K562 (cell line): ENCODE measurements at regions not wholly inside any gene's neighbourhood (a gene's known extent, or its start where the extent isn't known, plus 50 kb on each side); places are given as distances from the start of the nearest gene placed in this dataset.

Experiments used
- ATAC-seq: fragments of 200-7000 bp; cut with Tn5 transposase; 3 replicates; pipeline ENCODE4 v1.9.1; 2020; ENCODE audit warnings: moderate library complexity
- BruUV-seq: library from RNA; stranded (reverse); fragments of 400-500 nt; replicated peaks from 2 replicates; lab custom pipeline; 2021; lab: Mats Ljungman, UMichigan
- CTCF ChIA-PET: fragments of 300-600 bp; formaldehyde crosslinking; extraction: SDS; loops from one replicate; lab custom pipeline; 2021; ENCODE audit warnings: low intra/inter-chr PET ratio; lab: Yijun Ruan, JAX
- POLR2A ChIA-PET: fragments of 300-600, 350-650 bp; sonication (Branson Sonifier 250); formaldehyde crosslinking; extraction: SDS; loops from one replicate; lab custom pipeline; 2021; ENCODE audit warnings: antibody characterized with exemption, inconsistent platforms; lab: Yijun Ruan, JAX
- DNase-seq, 4 experiments: peaks; one replicate each; pipeline versions ENCODE4 v3.0.0 to v3.0.0-alpha.2; 2011 to 2018; ENCODE audit warnings: low spot score in 3 of 4, mixed read lengths in 3 of 4; ENCODE audit errors: extremely low read depth in 1 of 4
- FAIRE-seq: peaks from 2 replicates; lab custom pipeline; 2011; peaks lifted over from hg19 to GRCh38; lab: Jason Lieb, UNC
- H2AFZ ChIP-seq: 2 replicates; pipeline ENCODE4 v1.6.0; 2011; ENCODE audit warnings: low read depth, low read length, control low read depth, inconsistent platforms
- H3K27ac ChIP-seq: fragments of 200-600 bp; 3 replicates; pipeline ENCODE4 v1.8.0; 2011; ENCODE audit warnings: low read depth, mild to moderate bottlenecking, control low read depth, inconsistent platforms, low read length, moderate library complexity, mixed read lengths; ENCODE audit errors: extremely low read depth
- H3K27me3 ChIP-seq, 2 experiments: fragments of 300-600 bp in 1 of 2; 2 replicates in 1 of 2; 3 replicates in 1 of 2; pipeline versions ENCODE4 v1.6.0 to v1.8.0; 2011; ENCODE audit warnings: inconsistent platforms in 2 of 2, low read length in 2 of 2, mild to moderate bottlenecking in 1 of 2, mixed read lengths in 1 of 2, moderate library complexity in 1 of 2; ENCODE audit not compliant: control insufficient read depth in 2 of 2, insufficient read depth in 2 of 2
- H3K36me3 ChIP-seq: fragments of 300-600 bp; 3 replicates; pipeline ENCODE4 v1.8.0; 2011; ENCODE audit warnings: mild to moderate bottlenecking, low read length, inconsistent platforms; ENCODE audit not compliant: control insufficient read depth, insufficient read depth
- H3K4me1 ChIP-seq, 2 experiments: fragments of 200-600 bp in 1 of 2; replicated peaks in 1 of 2; 2 replicates in 1 of 2; 3 replicates in 1 of 2; pipeline versions ENCODE4 v1.5.1 to v1.8.0; 2011; ENCODE audit warnings: inconsistent platforms in 2 of 2, low read length in 2 of 2, mild to moderate bottlenecking in 1 of 2, mixed read lengths in 1 of 2, moderate library complexity in 1 of 2; ENCODE audit not compliant: control insufficient read depth in 2 of 2, insufficient read depth in 2 of 2
- H3K4me2 ChIP-seq: 2 replicates; pipeline ENCODE4 v1.6.1; 2011; ENCODE audit warnings: low read length, control low read depth, inconsistent platforms, mixed read lengths; ENCODE audit not compliant: insufficient read depth
- H3K4me3 ChIP-seq: fragments of 200-600 bp; sonication (generic), shearing (Covaris generic); 2 replicates; pipeline ENCODE4 v1.5.1; 2016; ENCODE audit warnings: control low read depth, inconsistent platforms
- H3K79me2 ChIP-seq: fragments of 200-600 bp; 3 replicates; pipeline ENCODE4 v1.8.0; 2011; ENCODE audit warnings: low read length, inconsistent platforms; ENCODE audit not compliant: control insufficient read depth, insufficient read depth
- H3K9ac ChIP-seq, 2 experiments: 2 replicates each; pipeline versions ENCODE4 v1.6.0 to v1.6.1; 2011; ENCODE audit warnings: low read depth in 2 of 2, low read length in 2 of 2, control low read depth in 1 of 2, inconsistent platforms in 1 of 2, mild to moderate bottlenecking in 1 of 2, mixed read lengths in 1 of 2; ENCODE audit not compliant: insufficient read depth in 1 of 2
- H3K9me1 ChIP-seq: one replicate; pipeline ENCODE4 v1.6.0; 2011; ENCODE audit warnings: inconsistent platforms, mild to moderate bottlenecking, low read length, moderate library complexity; ENCODE audit not compliant: control insufficient read depth, insufficient read depth
- H3K9me3 ChIP-seq: replicated peaks from 2 replicates; pipeline ENCODE4 v1.5.1; 2011; ENCODE audit warnings: low read depth, low read length, inconsistent platforms; ENCODE audit not compliant: control insufficient read depth, insufficient read depth
- H4K20me1 ChIP-seq: replicated peaks from 2 replicates; pipeline ENCODE4 v1.6.1; 2011; ENCODE audit warnings: low read length, inconsistent platforms, mixed read lengths; ENCODE audit not compliant: control insufficient read depth, insufficient read depth
- ARNT ChIP-seq, 2 experiments: fragments of 450-650 bp; IDR thresholded peaks; 2 replicates each; pipeline ENCODE4 v1.6.1; 2016; ENCODE audit warnings: mild to moderate bottlenecking in 1 of 2
- BACH1 ChIP-seq: fragments of 200-800 bp; sonication (Bioruptor generic); IDR thresholded peaks from 2 replicates; pipeline ENCODE4 v1.6.1; 2016; ENCODE audit warnings: missing genetic modification characterization, missing compliant biosample characterization
- HCFC1 ChIP-seq: IDR thresholded peaks from 2 replicates; pipeline ENCODE4 v1.6.1; 2012; ENCODE audit warnings: low read depth, low read length, improper control_type of control experiment
- NFATC3 ChIP-seq: fragments of 450-650 bp; IDR thresholded peaks from 2 replicates; pipeline ENCODE4 v1.6.1; 2017; ENCODE audit warnings: mild to moderate bottlenecking
- NFIC ChIP-seq: fragments of 450-650 bp; IDR thresholded peaks from 2 replicates; pipeline ENCODE4 v1.6.1; 2017; ENCODE audit warnings: mild to moderate bottlenecking, inconsistent platforms
- RBBP5 ChIP-seq: fragments of 200-600 bp; sonication (generic); IDR thresholded peaks from 2 replicates; pipeline ENCODE4 v1.6.1; 2012; ENCODE audit warnings: borderline replicate concordance, mild to moderate bottlenecking, low read length, control low read depth, inconsistent platforms; ENCODE audit not compliant: insufficient read depth, poor library complexity, severe bottlenecking
- ZNF165 ChIP-seq: fragments of 250-450 bp; sonication (Bioruptor Pico); IDR thresholded peaks from 2 replicates; pipeline ENCODE4 v1.4.0; 2020; ENCODE audit warnings: borderline replicate concordance
- ZNF217 ChIP-seq: sonication (generic); formaldehyde crosslinking; IDR thresholded peaks from 2 replicates; pipeline ENCODE4 v1.8.0; 2022; ENCODE audit warnings: mild to moderate bottlenecking, missing genetic modification reagents
- WGBS: fragments of 100-300 bp; shearing (Covaris generic); methylation state at CpG from one replicate; pipeline ENCODE4 v1.1.6; 2016; ENCODE audit warnings: low coverage, mixed read lengths; ENCODE audit not compliant: insufficient coverage; ENCODE audit errors: missing lambda C conversion rate; 5-methylcytosine and 5-hydroxymethylcytosine counted together
- in situ Hi-C: fragments of 300-500 bp; cut with MboI; formaldehyde crosslinking; loops from 4 replicates; pipeline ENCODE4 v1.15.0; 2018; ENCODE audit warnings: inconsistent platforms, mixed read lengths
- intact Hi-C: fragments of 100-400 bp; cut with micrococcal nuclease; formaldehyde crosslinking; loops from 2 replicates; pipeline ENCODE4 v1.14.2; 2022
- TF ChIP-seq, protein P1 (sequence below), 3 experiments: fragments of 200-800 bp in 1 of 3; sonication (Bioruptor generic) in 1 of 3; sonication (generic) in 1 of 3; formaldehyde crosslinking in 1 of 3; IDR thresholded peaks; 2 replicates each; pipeline versions ENCODE4 v1.6.1 to v1.8.0; 2016 to 2022; ENCODE audit warnings: mild to moderate bottlenecking in 2 of 3, missing compliant biosample characterization in 2 of 3, missing genetic modification characterization in 2 of 3, missing genetic modification reagents in 1 of 3
- TF ChIP-seq, protein P2 (sequence below): sonication (generic); formaldehyde crosslinking; IDR thresholded peaks from 2 replicates; pipeline ENCODE4 v1.4.0; 2020; ENCODE audit warnings: mild to moderate bottlenecking, missing genetic modification reagents
- TF ChIP-seq, protein P3 (sequence below): fragments of 250-450 bp; sonication (Bioruptor Pico); IDR thresholded peaks from 2 replicates; pipeline ENCODE4 v1.8.0; 2021; ENCODE audit warnings: moderate library complexity, mild to moderate bottlenecking, inconsistent platforms
- TF ChIP-seq, protein P4 (sequence below), 2 experiments: IDR thresholded peaks; 2 replicates each; pipeline ENCODE4 v1.6.1; 2011; ENCODE audit warnings: borderline replicate concordance in 1 of 2, control low read depth in 1 of 2, low read depth in 1 of 2, low read length in 1 of 2, mild to moderate bottlenecking in 1 of 2, mixed read lengths in 1 of 2, moderate library complexity in 1 of 2; ENCODE audit not compliant: insufficient read depth in 1 of 2, insufficient read length in 1 of 2, poor library complexity in 1 of 2, severe bottlenecking in 1 of 2; ENCODE audit errors: extremely low read depth in 1 of 2

DNA sequence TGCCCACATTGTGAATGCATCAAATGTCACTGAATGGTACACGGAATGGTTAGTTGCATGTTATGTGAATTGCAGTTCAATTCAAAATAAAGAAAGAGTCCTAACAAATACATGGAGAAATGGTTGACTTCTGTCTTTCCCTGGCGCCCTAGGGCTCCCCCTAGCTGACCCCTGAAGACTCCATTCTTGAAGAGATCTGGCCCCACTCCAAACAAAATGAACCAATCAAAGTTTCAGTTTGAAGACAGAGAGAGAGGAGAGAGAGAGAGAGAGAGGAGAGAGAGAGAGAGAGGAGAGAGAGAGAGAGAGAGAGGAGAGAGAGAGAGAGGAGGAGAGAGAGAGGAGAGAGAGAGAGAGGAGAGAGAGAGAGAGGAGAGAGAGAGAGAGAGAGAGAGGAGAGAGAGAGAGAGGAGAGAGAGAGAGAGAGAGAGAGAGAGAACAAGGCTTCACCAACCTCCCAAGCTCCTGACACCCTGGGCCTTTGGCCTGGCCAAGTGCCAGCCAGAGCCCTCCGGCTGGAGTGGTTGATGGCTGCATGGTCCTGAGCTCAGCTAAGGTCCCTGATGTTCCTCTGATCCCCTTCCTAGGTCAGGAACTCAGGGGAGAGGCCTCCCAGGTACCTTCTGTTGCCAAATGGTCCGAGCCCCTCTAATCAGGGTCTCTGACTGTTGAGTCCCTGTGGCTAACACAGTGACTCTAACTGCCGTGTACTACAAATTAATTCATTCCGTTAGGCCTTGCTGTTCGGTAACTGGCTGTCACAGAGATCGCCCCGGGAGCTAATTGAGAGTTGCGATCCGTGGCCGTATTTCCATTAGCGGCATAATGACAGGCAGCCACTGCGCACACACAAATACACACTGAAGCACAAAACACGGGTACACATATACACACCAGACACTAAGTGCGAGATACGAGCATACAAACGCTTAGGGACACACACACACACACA is 188.8 kb downstream of the ESRRB start (continued):
- TF ChIP-seq, protein P1, sequence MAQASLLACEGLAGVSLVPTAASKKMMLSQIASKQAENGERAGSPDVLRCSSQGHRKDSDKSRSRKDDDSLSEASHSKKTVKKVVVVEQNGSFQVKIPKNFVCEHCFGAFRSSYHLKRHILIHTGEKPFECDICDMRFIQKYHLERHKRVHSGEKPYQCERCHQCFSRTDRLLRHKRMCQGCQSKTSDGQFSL (CRISPR knock-in tag; IDR thresholded peaks at IDR 0.05), result no peak
- TF ChIP-seq, protein P1 (tag; IDR thresholded peaks at IDR 0.05), result no peak
- TF ChIP-seq NFIC, result peak; percentile 74
- no peak for TF ChIP-seq ZNF217

DNA sequence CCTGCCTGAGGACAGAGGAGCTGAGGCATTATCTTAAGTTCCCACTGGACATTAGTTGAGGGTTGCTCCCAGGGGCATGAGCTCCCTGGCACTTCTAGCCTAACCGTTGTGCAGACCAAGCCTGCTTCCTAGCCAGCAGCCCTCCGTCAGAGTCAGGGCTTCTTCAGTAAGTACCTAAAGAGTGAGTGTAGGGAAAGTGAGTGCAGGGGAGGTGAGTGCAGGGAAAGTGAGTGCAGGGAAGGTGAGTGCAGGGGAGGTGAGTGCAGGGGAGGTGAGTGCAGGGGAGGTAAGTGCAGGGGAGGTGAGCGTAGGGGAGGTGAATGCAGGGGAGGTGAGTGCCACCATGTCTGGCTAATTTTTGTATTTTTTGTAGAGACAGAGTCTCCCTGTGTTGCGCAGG is 190.5 kb downstream of the ESRRB start:
- H3K4me1 ChIP-seq, result no peaks in the 10 kb centered on the region
- no peaks in the 10 kb centered on the region for H3K9me1 ChIP-seq
- intact Hi-C loops, result no loop called here
- H3K9me3 ChIP-seq, result no peaks in the 10 kb centered on the region
- ChIA-PET POLR2A (no interaction called here), CTCF (no interaction called here)
- in situ Hi-C loops, result no loop called here
- no peaks in the 10 kb centered on the region for H3K79me2 ChIP-seq
- H3K4me3 ChIP-seq, result no peak overlapping the region
- 0 out of 5 replicates have a peak, but pooled peaks cover 0 to 4% of the 10 kb centered on the region in 2 experiments for H3K27me3 ChIP-seq
- H4K20me1 ChIP-seq, result no peaks in the 10 kb centered on the region
- FAIRE-seq (no peak), ATAC-seq (no peak), DNase-seq (no peak)
- 0% methylated on average over 3 of the region's 4 CpGs for WGBS
- no peaks in the 10 kb centered on the region for H3K36me3 ChIP-seq
- H3K4me2 ChIP-seq, result no peak overlapping the region
- H3K9ac ChIP-seq, result no peak overlapping the region
- BruUV-seq, result no TSS peak
- no peak overlapping the region for H3K27ac ChIP-seq
- no peak overlapping the region for H2AFZ ChIP-seq
- no peak for TF ChIP-seq RBBP5
- TF ChIP-seq, protein P2, sequence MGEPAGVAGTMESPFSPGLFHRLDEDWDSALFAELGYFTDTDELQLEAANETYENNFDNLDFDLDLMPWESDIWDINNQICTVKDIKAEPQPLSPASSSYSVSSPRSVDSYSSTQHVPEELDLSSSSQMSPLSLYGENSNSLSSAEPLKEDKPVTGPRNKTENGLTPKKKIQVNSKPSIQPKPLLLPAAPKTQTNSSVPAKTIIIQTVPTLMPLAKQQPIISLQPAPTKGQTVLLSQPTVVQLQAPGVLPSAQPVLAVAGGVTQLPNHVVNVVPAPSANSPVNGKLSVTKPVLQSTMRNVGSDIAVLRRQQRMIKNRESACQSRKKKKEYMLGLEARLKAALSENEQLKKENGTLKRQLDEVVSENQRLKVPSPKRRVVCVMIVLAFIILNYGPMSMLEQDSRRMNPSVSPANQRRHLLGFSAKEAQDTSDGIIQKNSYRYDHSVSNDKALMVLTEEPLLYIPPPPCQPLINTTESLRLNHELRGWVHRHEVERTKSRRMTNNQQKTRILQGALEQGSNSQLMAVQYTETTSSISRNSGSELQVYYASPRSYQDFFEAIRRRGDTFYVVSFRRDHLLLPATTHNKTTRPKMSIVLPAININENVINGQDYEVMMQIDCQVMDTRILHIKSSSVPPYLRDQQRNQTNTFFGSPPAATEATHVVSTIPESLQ (CRISPR knock-in tag), result no peak
- TF ChIP-seq ARNT (IDR thresholded peaks at IDR 0.05), result no peak
- no peak for TF ChIP-seq HCFC1
- TF ChIP-seq BACH1 (tag), result no peak
- no peak for TF ChIP-seq ZNF165 (CRISPR knock-in tag)
- TF ChIP-seq, protein P3, sequence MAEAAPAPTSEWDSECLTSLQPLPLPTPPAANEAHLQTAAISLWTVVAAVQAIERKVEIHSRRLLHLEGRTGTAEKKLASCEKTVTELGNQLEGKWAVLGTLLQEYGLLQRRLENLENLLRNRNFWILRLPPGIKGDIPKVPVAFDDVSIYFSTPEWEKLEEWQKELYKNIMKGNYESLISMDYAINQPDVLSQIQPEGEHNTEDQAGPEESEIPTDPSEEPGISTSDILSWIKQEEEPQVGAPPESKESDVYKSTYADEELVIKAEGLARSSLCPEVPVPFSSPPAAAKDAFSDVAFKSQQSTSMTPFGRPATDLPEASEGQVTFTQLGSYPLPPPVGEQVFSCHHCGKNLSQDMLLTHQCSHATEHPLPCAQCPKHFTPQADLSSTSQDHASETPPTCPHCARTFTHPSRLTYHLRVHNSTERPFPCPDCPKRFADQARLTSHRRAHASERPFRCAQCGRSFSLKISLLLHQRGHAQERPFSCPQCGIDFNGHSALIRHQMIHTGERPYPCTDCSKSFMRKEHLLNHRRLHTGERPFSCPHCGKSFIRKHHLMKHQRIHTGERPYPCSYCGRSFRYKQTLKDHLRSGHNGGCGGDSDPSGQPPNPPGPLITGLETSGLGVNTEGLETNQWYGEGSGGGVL (CRISPR knock-in tag), result no peak
- TF ChIP-seq, protein P4, sequence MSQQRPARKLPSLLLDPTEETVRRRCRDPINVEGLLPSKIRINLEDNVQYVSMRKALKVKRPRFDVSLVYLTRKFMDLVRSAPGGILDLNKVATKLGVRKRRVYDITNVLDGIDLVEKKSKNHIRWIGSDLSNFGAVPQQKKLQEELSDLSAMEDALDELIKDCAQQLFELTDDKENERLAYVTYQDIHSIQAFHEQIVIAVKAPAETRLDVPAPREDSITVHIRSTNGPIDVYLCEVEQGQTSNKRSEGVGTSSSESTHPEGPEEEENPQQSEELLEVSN (IDR thresholded peaks at IDR 0.05; ENCODE audit: borderline replicate concordance in 1 of 2, extremely low read depth in 1 of 2, insufficient read depth in 1 of 2, insufficient read length in 1 of 2, low read depth in 1 of 2, low read length in 1 of 2, poor library complexity in 1 of 2, severe bottlenecking in 1 of 2), result no peak
- TF ChIP-seq NFATC3, result no peak
